ENCODE measurements at regions not wholly inside any gene's neighbourhood (a gene's known extent, or its start where the extent isn't known, plus 50 kb on each side); places are given as distances from the start of the nearest gene placed in this dataset.

DNA sequence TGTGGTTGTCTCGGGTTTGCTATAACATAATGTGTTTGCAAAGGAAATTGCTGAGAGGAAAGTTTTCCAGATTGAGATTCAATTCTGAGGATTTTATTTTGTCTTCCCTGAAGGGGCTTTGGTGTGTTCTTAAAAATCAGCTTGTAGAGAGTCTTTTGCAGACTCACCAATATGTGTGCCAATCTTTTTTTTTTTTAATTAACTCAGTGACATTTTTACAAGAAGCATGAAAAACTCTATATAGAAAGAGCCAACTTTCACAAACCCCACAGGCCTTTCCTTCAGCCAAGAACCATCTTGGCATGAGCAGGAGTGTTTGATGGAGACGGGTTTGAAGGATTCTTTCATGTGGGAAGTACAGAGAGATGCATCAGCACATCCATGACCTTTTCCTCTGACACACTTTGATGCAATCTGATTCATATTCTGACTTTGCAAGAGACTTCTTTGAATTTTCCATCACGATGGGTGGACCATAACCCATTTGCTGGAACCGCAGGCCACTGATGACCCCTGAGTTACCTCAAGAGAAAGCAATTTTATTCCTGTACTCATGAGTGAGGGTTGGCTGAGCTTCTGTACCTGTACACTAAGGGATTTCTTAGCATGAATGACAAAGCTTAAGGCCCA lies 892.6 kb downstream of the XPNPEP1 start:
- Mint-ChIP-seq H3K9me3 (no peaks in the 10 kb centered on the region), H3K27me3 (ENCODE audit: low read depth) (no peaks in the 10 kb centered on the region), H3K27ac (no peak overlapping the region), H3K4me1 (no peaks in the 10 kb centered on the region), H3K4me3 (no peak overlapping the region), H3K36me3 (ENCODE audit: insufficient read depth in 1 of 3, low read depth in 3 of 3) (no peaks in the 10 kb centered on the region)
- Histone ChIP-seq H4K20me1 (ENCODE audit: control insufficient read depth, insufficient read depth, insufficient read length) (no peaks in the 10 kb centered on the region), H3K27me3 (ENCODE audit: insufficient read depth, low read length) (no peaks in the 10 kb centered on the region), H3K4me1 (ENCODE audit: insufficient read depth, low read length) (no peaks in the 10 kb centered on the region), H3T11ph (ENCODE audit: low read length) (no peak overlapping the region), H2BK15ac (ENCODE audit: low read depth, low read length) (no peak overlapping the region), H3K9ac (ENCODE audit: extremely low read depth, insufficient read length, low read length) (no peak overlapping the region), H2BK5ac (ENCODE audit: insufficient read length, low read length) (no peak overlapping the region), H3K4me2 (ENCODE audit: insufficient read depth, insufficient read length, low read length) (no peak overlapping the region), H2AK5ac (ENCODE audit: insufficient read length, low read length) (no peak overlapping the region), H3K18ac (ENCODE audit: insufficient read length, low read depth, low read length) (no peak overlapping the region), H3K9me3 (ENCODE audit: control insufficient read depth, low read depth, low read length) (no peaks in the 10 kb centered on the region), H4K91ac (ENCODE audit: insufficient read length, low read depth, low read length) (no peak overlapping the region), H3K14ac (ENCODE audit: insufficient read depth, low read length) (no peak overlapping the region), H3K23me2 (ENCODE audit: insufficient read length, low read depth, low read length, poor library complexity, severe bottlenecking) (no peaks in the 10 kb centered on the region), H3K79me1 (ENCODE audit: insufficient read depth, low read depth, low read length, poor library complexity, severe bottlenecking) (no peaks in the 10 kb centered on the region), H3K79me2 (ENCODE audit: insufficient read depth, low read length) (no peaks in the 10 kb centered on the region), H2BK20ac (ENCODE audit: low read depth, low read length, poor library complexity, severe bottlenecking) (no peak overlapping the region), H4K5ac (ENCODE audit: insufficient read length, low read depth, low read length) (no peak overlapping the region), H2AFZ (ENCODE audit: low read length) (no peak overlapping the region), H3K56ac (ENCODE audit: insufficient read length, low read depth, low read length) (no peak overlapping the region), H3K27ac (ENCODE audit: insufficient read length, low read depth, low read length) (no peak overlapping the region), H3K23ac (ENCODE audit: insufficient read length, low read depth, low read length) (no peak overlapping the region), H4K8ac (replicated peaks; ENCODE audit: insufficient read length, low read depth, low read length) (no peak overlapping the region), H3K4ac (ENCODE audit: low read depth, low read length) (no peak overlapping the region), H2BK12ac (ENCODE audit: insufficient read length, low read depth, low read length) (no peak overlapping the region), H2BK120ac (ENCODE audit: low read depth, low read length, poor library complexity, severe bottlenecking) (no peak overlapping the region)
- WGBS (ENCODE audit: extremely low coverage, insufficient read length, low lambda C conversion rate), result no CpG with 5 or more reads among the region's 4 CpGs
- TF ChIP-seq CTCF (conservative IDR thresholded peaks at IDR 0.05), result no peak
- no peak for DNase-seq

All from H9 (cell line).